HG03196 (cell line): ENCODE measurements at regions not wholly inside any gene's neighbourhood (a gene's known extent, or its start where the extent isn't known, plus 50 kb on each side); places are given as distances from the start of the nearest gene placed in this dataset.
"Not testable (repeated sequence)": the region's sequence is repeated elsewhere in the genome, so short reads cannot be mapped to it uniquely, and the experiment has no call there.

Source experiments
- ATAC-seq: cut with Tn5 transposase; IDR thresholded peaks from one replicate; pipeline ENCODE4 v1.9.1; 2021; ENCODE audit not compliant: unreplicated experiment

DNA sequence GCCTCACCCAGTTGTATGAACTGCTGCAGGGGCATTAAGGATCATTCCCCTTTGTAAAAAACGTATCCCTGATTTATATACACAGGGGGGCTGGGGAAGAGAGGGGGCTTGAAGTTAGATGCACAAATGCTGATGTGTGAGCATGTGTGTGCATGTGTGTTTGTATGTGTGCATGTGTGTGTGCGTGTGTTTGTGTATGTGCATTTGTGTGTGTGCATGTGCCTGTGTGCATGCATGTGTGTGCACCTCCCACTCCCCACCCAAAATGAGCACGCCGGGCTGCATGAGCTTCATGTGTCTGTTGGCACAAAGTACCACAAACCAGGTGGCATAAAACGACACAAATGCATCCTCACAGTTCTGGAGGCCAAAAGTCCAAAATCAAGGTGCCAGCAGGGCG lies 1315.2 kb downstream of the TBC1D22A start:
- no peak for ATAC-seq

GRCh38 chr22:48076008-48076407 lies 1313.6 kb downstream of the TBC1D22A start:
- no peak for ATAC-seq

GRCh38 chr22:48075604-48076003 lies 1313.2 kb downstream of the TBC1D22A start:
- no peak for ATAC-seq

DNA sequence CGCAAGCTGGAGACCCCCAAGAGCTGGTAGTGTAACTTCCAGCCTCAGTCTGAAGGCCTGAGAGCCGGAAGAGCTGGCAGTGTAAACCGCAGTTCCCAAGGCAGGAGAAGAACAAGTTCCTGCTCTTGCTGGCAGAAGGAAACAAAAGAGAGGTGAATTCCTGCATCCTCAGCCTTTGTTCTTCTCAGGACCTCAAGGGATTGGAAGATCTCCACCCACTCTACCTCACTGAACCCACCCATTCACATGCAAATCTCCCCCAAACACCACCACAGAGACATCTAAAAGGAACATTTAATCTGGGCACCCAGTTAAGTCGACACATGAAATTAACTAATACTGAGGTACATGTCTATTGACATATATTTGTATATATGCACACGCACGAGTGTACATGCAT lies 1310.3 kb downstream of the TBC1D22A start:
- ATAC-seq: no peak

DNA sequence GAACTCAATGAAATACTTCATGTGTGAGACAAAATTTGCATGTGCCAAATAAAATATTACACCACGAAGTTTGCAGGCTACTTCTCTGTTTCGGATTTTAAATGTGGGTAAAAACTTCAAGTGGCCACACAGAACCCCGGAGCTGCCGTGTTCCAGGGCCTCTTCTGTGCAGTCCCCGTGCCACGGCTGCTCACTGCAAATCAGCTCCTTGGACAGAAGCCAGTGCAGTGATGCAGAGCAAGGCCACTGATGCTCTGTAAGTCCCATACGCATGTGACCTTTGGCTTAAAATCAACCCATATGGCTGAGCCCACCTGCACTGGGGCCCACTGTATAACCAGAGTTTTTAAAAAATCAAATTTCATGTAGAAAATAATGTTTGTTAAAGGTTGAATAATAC lies 1309.4 kb downstream of the TBC1D22A start:
- no peak for ATAC-seq

- ATAC-seq: no peak
Measured at GRCh38 chr22:48071305-48071704, 1308.9 kb downstream of the TBC1D22A start.

DNA sequence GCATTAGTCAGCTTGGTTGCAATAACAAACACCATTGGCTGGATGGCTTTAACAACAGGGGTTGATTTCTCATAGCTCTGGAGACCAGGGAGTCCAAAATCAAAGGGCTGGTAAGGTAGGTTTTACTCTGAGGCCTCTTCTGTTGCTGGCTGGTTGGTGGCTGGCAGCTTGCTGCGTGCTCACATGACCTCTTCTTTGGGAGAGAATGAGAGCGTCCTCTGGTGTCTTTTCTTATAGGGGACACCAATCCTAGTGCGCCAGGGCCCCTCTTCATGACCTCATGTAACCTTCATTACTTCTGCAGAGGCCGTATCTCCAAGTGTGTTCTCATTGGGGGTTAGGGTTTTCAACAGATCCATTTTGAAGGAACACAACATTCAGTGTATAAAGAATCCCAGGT lies 1308.3 kb downstream of the TBC1D22A start:
- ATAC-seq: no peak

DNA sequence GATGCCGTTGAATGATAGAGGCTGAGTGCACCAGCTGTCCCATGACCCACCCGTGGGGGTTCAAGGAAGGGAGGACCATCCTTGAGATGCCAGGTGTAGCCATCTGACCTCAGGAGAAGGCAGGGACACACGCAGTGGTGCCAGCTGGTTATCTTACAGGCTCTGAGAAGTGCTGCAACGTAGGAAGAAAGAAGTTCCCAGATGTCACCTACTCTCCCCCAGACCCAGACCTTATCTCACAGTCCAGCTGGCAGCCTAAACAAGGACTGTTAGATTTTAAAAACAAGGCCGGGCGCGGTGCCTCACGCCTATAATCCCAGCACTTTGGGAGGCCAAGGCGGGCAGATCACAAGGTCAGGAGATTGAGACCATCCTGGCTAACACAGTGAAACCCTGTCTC lies 1307.6 kb downstream of the TBC1D22A start:
- ATAC-seq: no peak

DNA sequence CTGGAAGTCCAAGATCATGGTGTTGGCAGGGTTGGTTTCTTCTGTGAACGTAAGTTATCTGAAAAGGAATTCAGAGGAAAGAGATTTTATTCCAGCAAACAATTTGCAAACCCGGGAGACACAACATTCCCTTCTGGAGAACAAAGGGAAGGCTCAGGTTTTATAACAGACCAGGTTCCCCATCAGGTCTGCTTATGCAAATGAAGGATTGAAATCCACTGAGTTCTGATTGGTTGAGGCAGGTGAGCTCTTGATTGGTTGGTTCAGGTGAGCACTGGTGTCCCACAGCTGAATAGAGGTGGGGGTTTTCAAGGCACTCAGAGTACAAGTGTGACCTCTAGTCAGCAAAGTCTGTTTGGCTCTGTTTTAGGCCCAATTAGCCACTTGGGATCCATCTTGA lies 1306.8 kb downstream of the TBC1D22A start:
- ATAC-seq: no peak

GRCh38 chr22:48068323-48068885 lies 1306.0 kb downstream of the TBC1D22A start:
- ATAC-seq: no peak

- ATAC-seq: no peak
Measured at GRCh38 chr22:48065892-48066291, 1303.4 kb downstream of the TBC1D22A start.

GRCh38 chr22:48061726-48062125 lies 1299.3 kb downstream of the TBC1D22A start:
- ATAC-seq: no peak

- no peak for ATAC-seq
Measured at GRCh38 chr22:48060266-48060665, 1297.8 kb downstream of the TBC1D22A start.

- ATAC-seq: not testable (repeated sequence)
Measured at GRCh38 chr22:48059521-48059920, 1297.1 kb downstream of the TBC1D22A start.

- ATAC-seq: no peak
Measured at GRCh38 chr22:48057116-48057835, 1294.8 kb downstream of the TBC1D22A start.

DNA sequence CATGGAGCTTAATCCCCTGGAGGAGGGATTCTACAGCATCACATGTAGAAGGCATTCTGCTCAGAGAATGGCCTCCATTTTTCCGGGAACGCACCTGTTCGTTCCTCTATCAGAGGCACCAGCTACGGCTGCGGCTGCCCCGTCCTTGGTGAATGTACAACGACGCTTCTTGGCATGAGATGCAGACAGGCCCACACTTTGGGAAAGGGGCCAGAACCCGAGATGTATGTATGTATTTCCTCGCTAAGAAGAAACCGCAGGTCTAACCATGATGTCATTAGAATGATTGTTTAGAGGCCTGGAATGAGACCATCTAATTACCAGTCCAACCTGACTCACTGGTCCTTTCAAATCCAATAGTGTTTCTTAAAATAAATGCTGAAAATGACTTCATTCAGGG lies 1293.4 kb downstream of the TBC1D22A start:
- ATAC-seq: no peak

GRCh38 chr22:48055185-48055584 lies 1292.7 kb downstream of the TBC1D22A start:
- ATAC-seq: no peak

GRCh38 chr22:48054596-48054995 lies 1292.1 kb downstream of the TBC1D22A start:
- ATAC-seq: no peak

DNA sequence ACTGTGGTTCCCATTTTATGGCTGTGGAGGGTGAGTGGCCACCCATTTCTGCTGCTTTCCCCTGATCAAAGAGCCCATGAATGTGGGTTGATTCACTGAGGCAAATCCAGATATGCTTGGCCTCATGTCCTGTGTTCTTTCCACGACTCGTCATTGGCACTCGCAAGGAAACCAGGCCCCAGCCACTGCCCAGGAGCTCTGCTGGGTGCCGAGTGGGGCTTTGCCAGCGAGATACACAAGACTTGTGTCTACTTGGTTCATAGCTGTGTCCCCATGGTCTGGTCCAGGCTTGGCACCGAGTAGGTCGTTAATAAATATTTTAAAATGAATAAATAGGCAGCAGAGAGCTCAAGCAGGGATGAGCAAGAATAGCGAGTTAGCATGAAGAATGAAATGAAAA lies 1291.5 kb downstream of the TBC1D22A start:
- no peak for ATAC-seq

GRCh38 chr22:48053486-48053885 lies 1291.0 kb downstream of the TBC1D22A start:
- ATAC-seq: no peak

DNA sequence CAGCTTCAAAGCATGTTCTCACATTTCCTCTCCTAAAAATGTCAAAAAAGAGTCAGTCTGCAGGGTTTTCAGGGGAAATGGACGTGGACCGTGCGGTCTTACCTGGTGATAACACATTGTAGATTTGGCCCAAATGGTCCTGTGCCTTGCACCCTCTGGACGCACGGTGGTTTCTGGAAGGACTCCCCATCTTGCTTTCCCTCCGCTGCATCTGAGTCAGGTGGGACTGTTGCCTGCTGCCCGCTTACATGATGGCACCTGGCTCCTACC lies 1290.1 kb downstream of the TBC1D22A start:
- ATAC-seq: no peak

DNA sequence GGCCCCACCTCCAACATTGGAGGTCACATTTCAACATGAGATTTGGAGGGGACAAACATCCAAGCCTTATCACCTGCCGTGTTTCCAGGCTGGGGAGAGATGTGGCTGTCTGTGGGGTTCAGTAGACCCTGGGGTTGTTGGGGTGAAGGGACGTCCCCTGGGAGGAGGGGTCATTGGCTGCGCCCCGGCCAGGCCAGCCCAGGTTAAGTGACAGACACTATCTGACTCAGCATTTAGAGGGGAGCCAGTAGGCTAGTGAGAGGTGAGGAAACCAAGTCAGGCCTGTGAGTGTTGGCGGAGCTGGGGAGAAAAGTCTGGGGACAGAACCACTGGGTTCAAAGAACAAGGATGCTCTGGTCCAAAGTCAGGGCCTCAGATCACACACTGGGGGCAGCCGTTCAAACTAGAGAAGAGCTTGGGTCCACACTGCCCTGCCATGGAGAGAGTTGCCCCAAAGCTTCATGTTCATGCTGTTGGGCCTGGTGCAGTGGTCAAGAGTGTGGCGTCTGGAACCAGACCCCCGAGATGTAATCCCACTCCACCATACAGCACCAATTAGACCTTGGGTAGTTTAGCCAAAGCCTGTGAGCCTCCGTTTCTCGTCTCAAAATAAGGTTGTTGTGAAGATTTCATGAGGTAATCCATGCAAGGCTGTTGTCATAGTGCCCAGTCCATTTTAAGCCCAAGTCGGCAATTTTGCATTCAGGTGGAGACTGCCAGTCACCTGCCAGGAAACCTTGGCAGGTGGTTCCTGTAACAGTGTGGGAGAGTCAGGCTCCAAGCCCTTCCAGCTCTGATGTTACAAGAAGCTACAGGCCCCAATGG lies 1289.6 kb downstream of the TBC1D22A start:
- ATAC-seq: no peak
